Mesendoderm (in vitro differentiated cells): ENCODE measurements at regions not wholly inside any gene's neighbourhood (a gene's known extent, or its start where the extent isn't known, plus 50 kb on each side); places are given as distances from the start of the nearest gene placed in this dataset.
A peak's percentile ranks its signal among the peaks of the same experiment; 100 is the strongest.

Experiments used
- DNase-seq: peaks from one replicate; pipeline ENCODE4 v3.0.0; 2013
- H2AK5ac ChIP-seq: 2 replicates; pipeline ENCODE4 v1.6.1; 2013; ENCODE audit warnings: low read length, inconsistent platforms
- H2BK120ac ChIP-seq: 2 replicates; pipeline ENCODE4 v1.6.1; 2013; ENCODE audit warnings: low read depth, mild to moderate bottlenecking, low read length, moderate library complexity, mixed read lengths
- H2BK15ac ChIP-seq: replicated peaks from 2 replicates; pipeline ENCODE4 v1.6.1; 2013; ENCODE audit warnings: low read depth, mild to moderate bottlenecking, moderate library complexity
- H2BK5ac ChIP-seq: 2 replicates; pipeline ENCODE4 v1.6.1; 2013; ENCODE audit warnings: low read length, inconsistent platforms
- H3K18ac ChIP-seq: 2 replicates; pipeline ENCODE4 v1.6.1; 2013; ENCODE audit warnings: mild to moderate bottlenecking, low read length, mixed read lengths
- H3K23ac ChIP-seq: one replicate; pipeline ENCODE4 v1.6.1; 2013; ENCODE audit warnings: low read length
- H3K27ac ChIP-seq: 2 replicates; pipeline ENCODE4 v1.5.1; 2013; ENCODE audit warnings: low read depth, mild to moderate bottlenecking, inconsistent platforms, low read length, moderate library complexity
- H3K27me3 ChIP-seq: 2 replicates; pipeline ENCODE4 v1.6.1; 2013; ENCODE audit warnings: low read length, control low read depth, mild to moderate bottlenecking, inconsistent platforms; ENCODE audit not compliant: insufficient read depth, poor library complexity
- H3K36me3 ChIP-seq: 2 replicates; pipeline ENCODE4 v1.6.1; 2013; ENCODE audit warnings: low read length, inconsistent platforms; ENCODE audit not compliant: control insufficient read depth, insufficient read depth
- H3K4ac ChIP-seq: one replicate; pipeline ENCODE4 v1.6.1; 2013; ENCODE audit warnings: low read depth, mild to moderate bottlenecking, low read length, moderate library complexity
- H3K4me1 ChIP-seq: 2 replicates; pipeline ENCODE4 v1.6.1; 2013; ENCODE audit warnings: low read depth, low read length, inconsistent platforms; ENCODE audit not compliant: control insufficient read depth
- H3K4me2 ChIP-seq: 2 replicates; pipeline ENCODE4 v1.6.1; 2013; ENCODE audit warnings: low read length
- H3K4me3 ChIP-seq: 2 replicates; pipeline ENCODE4 v1.5.1; 2013; ENCODE audit warnings: mild to moderate bottlenecking, low read length
- H3K56ac ChIP-seq: one replicate; pipeline ENCODE4 v1.6.1; 2013; ENCODE audit warnings: low read length
- H3K79me1 ChIP-seq: 2 replicates; pipeline ENCODE4 v1.6.1; 2013; ENCODE audit warnings: low read length, inconsistent platforms
- H3K79me2 ChIP-seq: 2 replicates; pipeline ENCODE4 v1.6.1; 2013; ENCODE audit warnings: mild to moderate bottlenecking, low read length; ENCODE audit not compliant: control insufficient read depth, insufficient read depth
- H3K9ac ChIP-seq: 2 replicates; pipeline ENCODE4 v1.6.1; 2013; ENCODE audit warnings: low read length, inconsistent platforms
- H4K5ac ChIP-seq: one replicate; pipeline ENCODE4 v1.6.1; 2013; ENCODE audit warnings: low read length
- H4K8ac ChIP-seq: one replicate; pipeline ENCODE4 v1.6.1; 2013; ENCODE audit warnings: low read depth, mild to moderate bottlenecking, control low read depth, low read length, moderate library complexity
- WGBS: extraction: QIAGEN DNeasy Blood & Tissue Kit; methylation state at CpG from one replicate; pipeline ENCODE4 v1.1.7; 2013; ENCODE audit warnings: low lambda C conversion rate, missing lambda C conversion rate; ENCODE audit not compliant: insufficient coverage; ENCODE audit errors: extremely low coverage; 5-methylcytosine and 5-hydroxymethylcytosine counted together

GRCh38 chr6:9564021-9564420, 850.9 kb downstream of the TFAP2A start:
- Histone ChIP-seq H2BK5ac (no peak overlapping the region), H3K79me1 (no peaks in the 10 kb centered on the region), H3K18ac (no peak overlapping the region), H3K79me2 (no peaks in the 10 kb centered on the region), H3K36me3 (no peaks in the 10 kb centered on the region), H3K4me3 (no peak overlapping the region), H2AK5ac (no peak overlapping the region), H3K9ac (no peak overlapping the region), H2BK120ac (no peak overlapping the region), H4K8ac (no peak overlapping the region), H4K5ac (no peak overlapping the region), H3K4ac (no peak overlapping the region), H3K4me1 (no peaks in the 10 kb centered on the region), H2BK15ac (no peak overlapping the region), H3K23ac (no peak overlapping the region), H3K4me2 (no peak overlapping the region), H3K27me3 (no peaks in the 10 kb centered on the region), H3K56ac (no peak overlapping the region), H3K27ac (no peak overlapping the region)
- DNase-seq, result no peak
- WGBS, result no CpG with 5 or more reads among the region's 3 CpGs

- no peak overlapping the region for H2BK120ac ChIP-seq
- no peak overlapping the region for H3K4me3 ChIP-seq
- no peaks in the 10 kb centered on the region for H3K27me3 ChIP-seq
- no peaks in the 10 kb centered on the region for H3K36me3 ChIP-seq
- no CpG with 5 or more reads among the region's 1 CpG for WGBS
- DNase-seq, result no peak
- no peaks in the 10 kb centered on the region for H3K79me2 ChIP-seq
- no peak overlapping the region for H4K5ac ChIP-seq
- no peak overlapping the region for H3K4me2 ChIP-seq
- H3K79me1 ChIP-seq, result no peaks in the 10 kb centered on the region
- H3K23ac ChIP-seq, result no peak overlapping the region
- H2BK15ac ChIP-seq, result no peak overlapping the region
- H3K27ac ChIP-seq, result no peak overlapping the region
- no peaks in the 10 kb centered on the region for H3K4me1 ChIP-seq
- no peak overlapping the region for H3K9ac ChIP-seq
- no peak overlapping the region for H3K4ac ChIP-seq
- H3K18ac ChIP-seq, result no peak overlapping the region
- no peak overlapping the region for H3K56ac ChIP-seq
- H2AK5ac ChIP-seq, result no peak overlapping the region
- no peak overlapping the region for H2BK5ac ChIP-seq
- H4K8ac ChIP-seq, result no peak overlapping the region
Measured at GRCh38 chr6:9563568-9563967, 851.3 kb downstream of the TFAP2A start.

DNA sequence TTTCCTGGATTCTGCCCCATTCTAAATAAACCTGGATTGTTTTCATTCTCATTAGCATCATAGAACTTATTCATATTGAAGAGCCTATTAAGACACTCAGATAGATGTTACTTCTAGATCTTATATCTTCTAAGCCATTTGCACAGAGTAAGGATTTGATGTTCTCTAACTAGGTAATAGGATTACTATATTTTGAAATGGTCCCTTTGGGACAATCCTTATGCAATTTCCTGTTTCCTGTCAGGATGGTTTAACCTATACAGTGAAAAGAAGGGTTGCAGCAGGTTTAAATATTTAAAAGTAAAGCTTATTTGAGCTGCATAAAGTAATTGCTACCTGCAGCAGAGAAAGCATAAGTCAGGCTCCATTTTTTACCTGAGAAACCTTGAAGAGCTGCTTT, 860.1 kb downstream of the TFAP2A start:
- Histone ChIP-seq H3K4me3 (no peak overlapping the region), H2BK15ac (no peak overlapping the region), H3K36me3 (no peaks in the 10 kb centered on the region), H2BK5ac (no peak overlapping the region), H4K8ac (no peak overlapping the region), H3K56ac (no peak overlapping the region), H3K9ac (no peak overlapping the region), H3K18ac (no peak overlapping the region), H3K4me1 (no peaks in the 10 kb centered on the region), H2BK120ac (no peak overlapping the region), H3K27me3 (no peaks in the 10 kb centered on the region), H3K4me2 (no peak overlapping the region), H3K4ac (no peak overlapping the region), H3K27ac (no peak overlapping the region), H4K5ac (no peak overlapping the region), H3K79me1 (no peaks in the 10 kb centered on the region), H3K79me2 (no peaks in the 10 kb centered on the region), H3K23ac (no peak overlapping the region), H2AK5ac (no peak overlapping the region)
- no peak for DNase-seq

DNA sequence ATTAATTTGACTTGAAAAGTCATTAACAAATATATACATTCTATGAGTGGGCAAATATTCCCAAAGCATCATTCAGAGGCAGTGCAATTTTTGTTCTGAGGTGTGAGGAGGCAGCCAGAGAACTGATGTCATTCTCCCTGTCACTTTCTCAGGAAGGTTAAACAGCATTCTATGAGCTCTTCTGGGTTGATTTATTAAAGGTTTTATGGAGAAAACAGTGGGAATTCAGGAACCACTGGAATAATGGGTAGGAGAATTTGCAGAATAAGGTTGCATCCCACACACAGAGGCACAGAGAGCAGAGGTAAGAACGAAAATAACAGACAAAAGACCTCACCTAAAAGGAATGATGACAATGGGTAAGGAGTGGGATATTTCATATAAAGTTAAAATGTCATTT, 860.6 kb downstream of the TFAP2A start:
- H2BK120ac ChIP-seq, result no peak overlapping the region
- H3K9ac ChIP-seq, result no peak overlapping the region
- no peak overlapping the region for H3K18ac ChIP-seq
- H3K36me3 ChIP-seq, result no peaks in the 10 kb centered on the region
- H3K4me1 ChIP-seq, result no peaks in the 10 kb centered on the region
- no peak overlapping the region for H3K4ac ChIP-seq
- no peaks in the 10 kb centered on the region for H3K79me2 ChIP-seq
- H3K4me3 ChIP-seq, result no peak overlapping the region
- H4K5ac ChIP-seq, result no peak overlapping the region
- no peak overlapping the region for H2BK15ac ChIP-seq
- no peak for DNase-seq
- H4K8ac ChIP-seq, result no peak overlapping the region
- no peak overlapping the region for H3K23ac ChIP-seq
- H3K79me1 ChIP-seq, result no peaks in the 10 kb centered on the region
- H3K4me2 ChIP-seq, result no peak overlapping the region
- no peak overlapping the region for H3K27ac ChIP-seq
- WGBS, result no CpG with 5 or more reads among the region's 1 CpG
- no peak overlapping the region for H3K56ac ChIP-seq
- H2AK5ac ChIP-seq, result no peak overlapping the region
- no peak overlapping the region for H2BK5ac ChIP-seq
- no peaks in the 10 kb centered on the region for H3K27me3 ChIP-seq

GRCh38 chr6:9553002-9553401, 861.9 kb downstream of the TFAP2A start:
- Histone ChIP-seq H3K79me1 (no peaks in the 10 kb centered on the region), H2BK15ac (no peak overlapping the region), H3K27me3 (no peaks in the 10 kb centered on the region), H3K4me1 (no peaks in the 10 kb centered on the region), H3K4me3 (no peak overlapping the region), H3K4ac (no peak overlapping the region), H3K18ac (no peak overlapping the region), H3K9ac (no peak overlapping the region), H3K23ac (no peak overlapping the region), H4K8ac (no peak overlapping the region), H3K4me2 (no peak overlapping the region), H3K36me3 (no peaks in the 10 kb centered on the region), H2BK5ac (no peak overlapping the region), H4K5ac (no peak overlapping the region), H2BK120ac (no peak overlapping the region), H2AK5ac (no peak overlapping the region), H3K79me2 (no peaks in the 10 kb centered on the region), H3K27ac (no peak overlapping the region), H3K56ac (no peak overlapping the region)
- no CpG with 5 or more reads among the region's 1 CpG for whole genome bisulfite sequencing
- no peak for DNase-seq

DNA sequence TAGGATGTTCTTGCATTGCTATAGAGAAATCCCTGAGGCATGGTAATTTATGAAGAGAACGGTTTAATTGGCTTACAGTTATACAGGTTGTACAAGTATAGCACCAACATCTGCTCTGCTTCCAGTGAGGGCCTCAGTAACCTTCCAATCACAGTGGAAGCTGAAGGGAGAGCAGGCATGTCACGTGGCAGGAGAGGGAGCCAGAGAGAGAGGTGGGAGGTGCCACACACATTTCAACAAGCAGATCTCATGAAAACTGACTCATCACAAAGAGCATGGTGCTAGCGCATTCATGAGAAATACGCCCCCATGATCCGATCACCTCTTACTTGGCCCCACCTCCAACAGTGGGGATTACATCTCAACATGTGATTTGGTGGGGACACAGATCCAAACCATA, 871.2 kb downstream of the TFAP2A start:
- no peak overlapping the region for H3K4me3 ChIP-seq
- WGBS, result no CpG with 5 or more reads among the region's 5 CpGs
- H3K79me1 ChIP-seq, result no peaks in the 10 kb centered on the region
- no peak overlapping the region for H2BK5ac ChIP-seq
- no peaks in the 10 kb centered on the region for H3K27me3 ChIP-seq
- H2AK5ac ChIP-seq, result no peak overlapping the region
- no peaks in the 10 kb centered on the region for H3K79me2 ChIP-seq
- no peak overlapping the region for H3K23ac ChIP-seq
- H2BK120ac ChIP-seq, result no peak overlapping the region
- H4K5ac ChIP-seq, result no peak overlapping the region
- DNase-seq, result peak; percentile 62
- no peak overlapping the region for H3K27ac ChIP-seq
- H2BK15ac ChIP-seq, result no peak overlapping the region
- no peak overlapping the region for H3K56ac ChIP-seq
- no peak overlapping the region for H3K18ac ChIP-seq
- no peak overlapping the region for H4K8ac ChIP-seq
- no peaks in the 10 kb centered on the region for H3K36me3 ChIP-seq
- no peak overlapping the region for H3K4ac ChIP-seq
- no peaks in the 10 kb centered on the region for H3K4me1 ChIP-seq
- H3K4me2 ChIP-seq, result no peak overlapping the region
- H3K9ac ChIP-seq, result no peak overlapping the region
